ENCODE measurements at regions not wholly inside any gene's neighbourhood (a gene's known extent, or its start where the extent isn't known, plus 50 kb on each side); places are given as distances from the start of the nearest gene placed in this dataset.
A peak's percentile ranks its signal among the peaks of the same experiment; 100 is the strongest.

- Histone ChIP-seq H3K27ac (no peak overlapping the region), H3K27me3 (no peaks in the 10 kb centered on the region), H3K9me3 (no peaks in the 10 kb centered on the region), H3K4me1 (no peaks in the 10 kb centered on the region), H3K4me3 (no peak overlapping the region), H3K36me3 (no peaks in the 10 kb centered on the region)
- WGBS, 2 donors, result 54 to 65% methylated on average over 9 of the region's 9 CpGs
- FAIRE-seq (no peak), ATAC-seq (peak in 1 of 4 donors; percentile 20), DNase-seq (no peak)
- TF ChIP-seq, protein P1, sequence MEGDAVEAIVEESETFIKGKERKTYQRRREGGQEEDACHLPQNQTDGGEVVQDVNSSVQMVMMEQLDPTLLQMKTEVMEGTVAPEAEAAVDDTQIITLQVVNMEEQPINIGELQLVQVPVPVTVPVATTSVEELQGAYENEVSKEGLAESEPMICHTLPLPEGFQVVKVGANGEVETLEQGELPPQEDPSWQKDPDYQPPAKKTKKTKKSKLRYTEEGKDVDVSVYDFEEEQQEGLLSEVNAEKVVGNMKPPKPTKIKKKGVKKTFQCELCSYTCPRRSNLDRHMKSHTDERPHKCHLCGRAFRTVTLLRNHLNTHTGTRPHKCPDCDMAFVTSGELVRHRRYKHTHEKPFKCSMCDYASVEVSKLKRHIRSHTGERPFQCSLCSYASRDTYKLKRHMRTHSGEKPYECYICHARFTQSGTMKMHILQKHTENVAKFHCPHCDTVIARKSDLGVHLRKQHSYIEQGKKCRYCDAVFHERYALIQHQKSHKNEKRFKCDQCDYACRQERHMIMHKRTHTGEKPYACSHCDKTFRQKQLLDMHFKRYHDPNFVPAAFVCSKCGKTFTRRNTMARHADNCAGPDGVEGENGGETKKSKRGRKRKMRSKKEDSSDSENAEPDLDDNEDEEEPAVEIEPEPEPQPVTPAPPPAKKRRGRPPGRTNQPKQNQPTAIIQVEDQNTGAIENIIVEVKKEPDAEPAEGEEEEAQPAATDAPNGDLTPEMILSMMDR (IDR thresholded peaks at IDR 0.05), result no peak
- intact Hi-C loops (cut with DNase I), result no loop called here
Observed at GRCh38 chr2:9099341-9099751, 95.9 kb upstream of the MBOAT2 start.

DNA sequence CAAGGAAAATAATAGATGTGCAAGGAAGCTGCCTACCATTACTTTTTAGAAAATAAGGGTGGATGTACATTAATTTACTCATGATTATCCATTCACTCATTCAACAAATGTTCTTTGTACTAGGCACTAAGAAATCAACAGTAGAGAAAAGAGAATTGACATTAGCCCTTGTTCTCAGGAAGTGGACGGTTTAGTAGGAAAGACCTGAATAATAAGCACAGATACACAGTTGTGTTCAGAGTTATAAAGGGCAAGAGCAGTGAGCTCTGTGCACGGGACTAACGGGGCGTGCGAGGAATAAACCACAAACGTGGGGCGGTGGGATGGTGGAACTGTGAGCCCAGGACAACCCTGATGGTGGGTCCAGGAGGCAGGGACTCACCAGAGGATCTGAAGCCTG is 94.4 kb upstream of the MBOAT2 start:
- Histone ChIP-seq H3K9me3 (no peaks in the 10 kb centered on the region), H3K27me3 (no peaks in the 10 kb centered on the region), H3K4me3 (no peak overlapping the region), H3K27ac (no peak overlapping the region), H3K36me3 (no peaks in the 10 kb centered on the region), H3K4me1 (no peaks in the 10 kb centered on the region)
- WGBS, 2 donors, result 83 to 91% methylated on average over 7 of the region's 7 CpGs
- TF ChIP-seq, protein P1 (IDR thresholded peaks at IDR 0.05), result no peak
- ATAC-seq, result no peak
- no peak for DNase-seq
- FAIRE-seq, result no peak
- intact Hi-C loops (cut with DNase I), result no loop called here

DNA sequence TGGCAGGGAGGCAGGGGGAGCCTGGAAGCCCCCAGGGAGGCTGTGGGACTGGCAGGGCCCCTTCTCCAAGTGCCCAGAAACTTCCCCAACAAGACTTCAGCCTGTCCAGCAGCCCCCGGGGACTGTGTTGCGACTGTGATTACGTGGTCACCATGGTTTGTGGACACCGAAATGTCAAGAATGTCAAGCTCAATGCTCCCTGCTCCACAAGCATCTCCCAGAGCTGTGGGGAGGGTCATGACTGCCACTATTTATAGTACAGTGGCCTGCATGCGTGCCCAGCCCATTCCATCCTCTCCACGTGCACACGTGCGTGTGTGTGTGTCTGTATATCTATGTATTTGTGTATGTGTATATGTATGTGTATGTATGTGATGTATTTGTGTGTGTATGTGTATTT is 93.8 kb upstream of the MBOAT2 start:
- no peaks in the 10 kb centered on the region for H3K27me3 ChIP-seq
- TF ChIP-seq, protein P1 (IDR thresholded peaks at IDR 0.05), result no peak
- DNase-seq, result no peak
- H3K36me3 ChIP-seq, result no peaks in the 10 kb centered on the region
- H3K9me3 ChIP-seq, result no peaks in the 10 kb centered on the region
- FAIRE-seq, result no peak
- 76 to 89% methylated on average over 8 of the region's 8 CpGs for WGBS, 2 donors
- no peak overlapping the region for H3K27ac ChIP-seq
- no peaks in the 10 kb centered on the region for H3K4me1 ChIP-seq
- no peak for ATAC-seq
- intact Hi-C loops (cut with DNase I), result no loop called here
- no peak overlapping the region for H3K4me3 ChIP-seq

DNA sequence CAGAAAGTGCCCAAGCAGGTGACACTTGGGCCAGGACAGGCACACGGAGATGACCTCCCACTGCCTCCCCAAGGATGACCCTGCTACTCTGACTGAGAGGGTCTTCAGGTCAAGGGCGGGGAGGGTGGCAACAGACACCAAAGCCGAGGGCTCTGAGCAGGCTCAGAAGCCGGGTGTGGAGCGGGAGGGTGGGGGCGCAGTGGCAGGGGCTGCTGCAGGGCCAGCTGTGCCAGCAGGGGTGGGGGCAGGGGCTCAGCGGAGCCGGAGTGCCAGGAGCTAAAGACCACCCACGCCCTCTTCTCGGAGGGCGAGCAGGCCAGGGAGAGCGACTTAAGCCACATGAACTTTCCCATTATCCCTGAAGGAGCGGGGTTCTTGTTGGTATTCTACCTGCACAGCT is 93.3 kb upstream of the MBOAT2 start:
- DNase-seq (no peak), ATAC-seq (no peak), FAIRE-seq (no peak)
- TF ChIP-seq, protein P1 (IDR thresholded peaks at IDR 0.05), result no peak
- H3K27ac ChIP-seq, result no peak overlapping the region
- no peaks in the 10 kb centered on the region for H3K9me3 ChIP-seq
- no peak overlapping the region for H3K4me3 ChIP-seq
- H3K4me1 ChIP-seq, result no peaks in the 10 kb centered on the region
- H3K27me3 ChIP-seq, result no peaks in the 10 kb centered on the region
- 92 to 93% methylated on average over 13 of the region's 13 CpGs for WGBS, 2 donors
- intact Hi-C loops (cut with DNase I), result no loop called here
- H3K36me3 ChIP-seq, result no peaks in the 10 kb centered on the region

GRCh38 chr2:9095690-9096089 is 92.2 kb upstream of the MBOAT2 start:
- H3K4me1 ChIP-seq, result no peaks in the 10 kb centered on the region
- 26 to 33% methylated on average over 17 to 21 of the region's 21 CpGs for WGBS, 2 donors
- TF ChIP-seq, protein P1 (IDR thresholded peaks at IDR 0.05), result no peak
- ATAC-seq (peak in 3 of 4 donors; percentile 29 to 70 (median 48)), DNase-seq (no peak), FAIRE-seq (no peak)
- H3K36me3 ChIP-seq, result no peaks in the 10 kb centered on the region
- H3K27me3 ChIP-seq, result no peaks in the 10 kb centered on the region
- H3K4me3 ChIP-seq, result no peak overlapping the region
- no peak overlapping the region for H3K27ac ChIP-seq
- intact Hi-C loops (cut with DNase I), result no loop called here
- no peaks in the 10 kb centered on the region for H3K9me3 ChIP-seq

Measured in pancreas (tissue), 10 donors.